Uterus (tissue), 2 donors: ENCODE measurements at regions not wholly inside any gene's neighbourhood (a gene's known extent, or its start where the extent isn't known, plus 50 kb on each side); places are given as distances from the start of the nearest gene placed in this dataset.
"Not testable (repeated sequence)": the region's sequence is repeated elsewhere in the genome, so short reads cannot be mapped to it uniquely, and the experiment has no call there.

Experiments used
- CTCF ChIP-seq, 4 experiments: fragments of 200-600 bp in 2 of 4; fragments of 450-650 bp in 2 of 4; sonication (generic) in 2 of 4; IDR thresholded peaks; one replicate each; pipeline ENCODE4 v1.5.1; 2016 to 2019; ENCODE audit warnings: antibody characterized with exemption in 4 of 4, mild to moderate bottlenecking in 2 of 4, moderate library complexity in 1 of 4
- POLR2A ChIP-seq, 2 donors: fragments of 450-650 bp; IDR thresholded peaks; one replicate each; pipeline ENCODE4 v1.6.1; 2016; ENCODE audit warnings: antibody characterized with exemption in 2 of 2, mild to moderate bottlenecking in 1 of 2, moderate library complexity in 1 of 2

GRCh38 chr4:28113586-28113985 is 1252.9 kb downstream of the STIM2 start:
- TF ChIP-seq POLR2A, CTCF (IDR thresholded peaks at IDR 0.05): not testable (repeated sequence)
